Thyroid gland (tissue), 4 donors: ENCODE measurements at regions not wholly inside any gene's neighbourhood (a gene's known extent, or its start where the extent isn't known, plus 50 kb on each side); places are given as distances from the start of the nearest gene placed in this dataset.
"Not testable (repeated sequence)": the region's sequence is repeated elsewhere in the genome, so short reads cannot be mapped to it uniquely, and the experiment has no call there.

Experiments
- DNase-seq, 2 donors: peaks; one replicate each; pipeline ENCODE4 v3.0.0-alpha.2; 2019
- H3K27ac ChIP-seq, 3 donors: fragments of 200-600 bp; sonication (generic); 1 replicate in 2 of 3; 2 replicates in 1 of 3; pipeline ENCODE4 v1.5.1; 2016 to 2019; ENCODE audit warnings: mild to moderate bottlenecking in 1 of 3, moderate library complexity in 1 of 3
- H3K27me3 ChIP-seq: fragments of 200-600 bp; sonication (generic); one replicate; pipeline ENCODE4 v1.5.1; 2019
- H3K36me3 ChIP-seq, 2 donors: fragments of 200-600 bp; sonication (generic); one replicate each; pipeline ENCODE4 v1.5.1; 2016 to 2019
- H3K4me1 ChIP-seq, 2 donors: fragments of 200-600 bp; sonication (generic); one replicate each; pipeline ENCODE4 v1.5.1; 2017 to 2019
- H3K4me3 ChIP-seq, 3 donors: fragments of 200-600 bp; sonication (generic); replicated peaks in 1 of 3; 1 replicate in 2 of 3; 2 replicates in 1 of 3; pipeline ENCODE4 v1.5.1; 2016; ENCODE audit warnings: mild to moderate bottlenecking in 1 of 3
- H3K9me3 ChIP-seq: fragments of 200-600 bp; sonication (generic); one replicate; pipeline ENCODE4 v1.5.1; 2017
- POLR2A ChIP-seq, 2 donors: fragments of 450-650 bp; IDR thresholded peaks; one replicate each; pipeline ENCODE4 v1.6.1; 2017; ENCODE audit warnings: antibody characterized with exemption in 2 of 2, mild to moderate bottlenecking in 2 of 2, moderate library complexity in 1 of 2
- WGBS, 2 donors: methylation state at CpG; one replicate each; pipeline ENCODE4 v1.1.5; 2017; 5-methylcytosine and 5-hydroxymethylcytosine counted together
- intact Hi-C: fragments of 100-400 bp; cut with DNase I; formaldehyde crosslinking; loops from one replicate; pipeline ENCODE4 v1.15.1; 2023
- TF ChIP-seq, protein P1 (sequence below), 6 experiments: fragments of 200-600 bp in 3 of 6; fragments of 450-650 bp in 3 of 6; sonication (generic) in 3 of 6; IDR thresholded peaks; one replicate each; pipeline ENCODE4 v1.5.1; 2016 to 2019; ENCODE audit warnings: antibody characterized with exemption in 6 of 6, mild to moderate bottlenecking in 2 of 6, inconsistent platforms in 1 of 6, moderate library complexity in 1 of 6

DNA sequence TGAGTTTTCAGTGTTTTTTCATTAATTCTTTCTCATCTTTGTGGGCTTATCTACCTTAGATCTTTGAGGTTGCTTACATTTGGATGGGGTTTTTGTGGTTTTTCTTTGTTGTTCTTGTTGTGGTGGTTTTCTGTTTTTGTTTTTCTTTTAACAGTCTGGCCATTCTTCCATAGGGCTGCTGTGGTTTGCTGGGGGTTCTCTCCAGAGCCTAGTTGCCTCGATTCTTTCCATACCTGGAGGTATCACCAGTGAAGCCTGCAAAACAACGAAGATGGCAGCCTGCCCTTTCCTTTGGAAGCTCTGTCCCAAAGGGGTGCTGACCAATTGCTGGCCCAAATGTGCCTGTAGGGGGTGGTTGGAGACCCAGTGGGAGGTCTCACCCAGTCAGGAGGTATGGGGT lies 168.6 kb upstream of the CLNK start:
- Histone ChIP-seq H3K4me3 (no peak overlapping the region), H3K4me1 (no peaks in the 10 kb centered on the region), H3K36me3 (no peaks in the 10 kb centered on the region), H3K27me3 (no peaks in the 10 kb centered on the region), H3K9me3 (no peaks in the 10 kb centered on the region), H3K27ac (no peak overlapping the region)
- DNase-seq: no peak
- intact Hi-C loops: no loop called here
- WGBS, 2 donors: 84 to 85% methylated on average over 2 of the region's 2 CpGs
- TF ChIP-seq, protein P1, sequence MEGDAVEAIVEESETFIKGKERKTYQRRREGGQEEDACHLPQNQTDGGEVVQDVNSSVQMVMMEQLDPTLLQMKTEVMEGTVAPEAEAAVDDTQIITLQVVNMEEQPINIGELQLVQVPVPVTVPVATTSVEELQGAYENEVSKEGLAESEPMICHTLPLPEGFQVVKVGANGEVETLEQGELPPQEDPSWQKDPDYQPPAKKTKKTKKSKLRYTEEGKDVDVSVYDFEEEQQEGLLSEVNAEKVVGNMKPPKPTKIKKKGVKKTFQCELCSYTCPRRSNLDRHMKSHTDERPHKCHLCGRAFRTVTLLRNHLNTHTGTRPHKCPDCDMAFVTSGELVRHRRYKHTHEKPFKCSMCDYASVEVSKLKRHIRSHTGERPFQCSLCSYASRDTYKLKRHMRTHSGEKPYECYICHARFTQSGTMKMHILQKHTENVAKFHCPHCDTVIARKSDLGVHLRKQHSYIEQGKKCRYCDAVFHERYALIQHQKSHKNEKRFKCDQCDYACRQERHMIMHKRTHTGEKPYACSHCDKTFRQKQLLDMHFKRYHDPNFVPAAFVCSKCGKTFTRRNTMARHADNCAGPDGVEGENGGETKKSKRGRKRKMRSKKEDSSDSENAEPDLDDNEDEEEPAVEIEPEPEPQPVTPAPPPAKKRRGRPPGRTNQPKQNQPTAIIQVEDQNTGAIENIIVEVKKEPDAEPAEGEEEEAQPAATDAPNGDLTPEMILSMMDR (IDR thresholded peaks at IDR 0.05): no peak
- TF ChIP-seq POLR2A (IDR thresholded peaks at IDR 0.05): no peak

DNA sequence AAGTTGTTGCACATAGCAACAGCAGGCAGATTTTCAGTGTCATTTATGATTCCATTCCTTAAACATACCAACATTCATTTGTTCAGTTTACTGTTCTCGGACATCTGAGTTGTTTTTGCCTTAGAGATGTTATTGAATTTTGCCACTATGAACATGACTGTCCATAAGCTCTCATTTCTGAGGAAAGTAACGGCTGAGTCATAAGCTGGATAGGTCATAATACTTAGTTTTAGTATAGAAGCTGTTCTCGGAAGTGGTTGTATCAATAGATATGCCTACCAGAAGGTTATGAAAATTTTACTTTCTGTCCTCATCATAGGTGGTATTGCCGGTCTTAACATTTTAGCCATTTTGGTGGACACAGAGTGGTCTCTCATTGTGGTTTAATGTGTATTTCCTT lies 157.1 kb upstream of the CLNK start:
- intact Hi-C loops: no loop called here
- H3K4me1 ChIP-seq: no peaks in the 10 kb centered on the region
- TF ChIP-seq, protein P1 (IDR thresholded peaks at IDR 0.05): no peak
- no peak for TF ChIP-seq POLR2A (IDR thresholded peaks at IDR 0.05)
- no peak overlapping the region for H3K27ac ChIP-seq
- WGBS, 2 donors: 93 to 94% methylated on average over 4 of the region's 4 CpGs
- H3K4me3 ChIP-seq: no peak overlapping the region
- H3K27me3 ChIP-seq: no peaks in the 10 kb centered on the region
- H3K9me3 ChIP-seq: no peaks in the 10 kb centered on the region
- H3K36me3 ChIP-seq: no peaks in the 10 kb centered on the region
- no peak for DNase-seq

- no peaks in the 10 kb centered on the region for H3K9me3 ChIP-seq
- H3K36me3 ChIP-seq: no peaks in the 10 kb centered on the region
- no peaks in the 10 kb centered on the region for H3K27me3 ChIP-seq
- WGBS, 2 donors: 77 to 80% methylated on average over 3 of the region's 3 CpGs
- H3K4me3 ChIP-seq: no peak overlapping the region
- TF ChIP-seq, protein P1 (IDR thresholded peaks at IDR 0.05): no peak
- TF ChIP-seq POLR2A (IDR thresholded peaks at IDR 0.05): no peak
- no peak for DNase-seq
- H3K27ac ChIP-seq: no peak overlapping the region
- H3K4me1 ChIP-seq: no peaks in the 10 kb centered on the region
- intact Hi-C loops: no loop called here
These were observed 152.6 kb upstream of the CLNK start for GRCh38 chr4:10837151-10837550.

DNA sequence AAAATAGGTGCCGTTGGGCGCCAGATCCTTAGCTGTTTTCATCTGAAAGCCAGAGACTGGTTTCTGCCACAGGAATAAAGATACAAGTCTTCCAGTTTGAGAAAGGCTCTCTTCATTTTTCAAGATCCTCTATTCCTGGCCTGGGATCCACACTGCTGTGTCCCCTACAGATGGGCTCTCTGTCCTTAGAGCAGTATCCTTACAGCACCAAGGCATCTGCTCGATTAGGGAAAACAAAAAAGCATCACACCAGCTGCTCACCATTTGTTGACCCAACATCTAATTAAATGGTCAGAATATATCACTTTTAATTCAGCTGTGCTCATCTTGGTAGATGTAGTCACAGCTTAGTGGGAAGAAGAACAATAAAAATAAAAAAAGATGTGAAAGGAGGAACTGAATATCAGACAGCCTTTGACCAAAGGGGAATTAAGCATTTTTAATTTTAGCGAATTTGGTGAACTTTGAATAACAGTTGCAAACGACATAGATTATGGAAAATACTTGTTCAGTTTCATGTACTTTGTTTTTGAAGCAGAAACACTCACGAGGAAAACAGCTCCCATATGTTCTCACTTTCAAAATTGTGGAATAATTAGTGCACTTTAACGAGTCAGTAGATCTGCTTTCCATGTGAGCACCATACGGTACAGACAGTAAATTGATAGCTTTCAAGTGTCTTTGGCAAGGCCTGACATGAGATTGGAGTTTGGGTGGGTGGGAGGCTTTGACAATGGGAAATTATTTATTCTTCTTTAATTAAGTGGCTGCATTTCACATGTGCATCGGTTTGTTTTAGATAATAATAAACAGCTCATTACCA lies 148.4 kb upstream of the CLNK start:
- H3K4me1 ChIP-seq: no peaks in the 10 kb centered on the region
- DNase-seq: no peak
- H3K4me3 ChIP-seq: no peak overlapping the region
- H3K27me3 ChIP-seq: no peaks in the 10 kb centered on the region
- no peaks in the 10 kb centered on the region for H3K36me3 ChIP-seq
- H3K9me3 ChIP-seq: no peaks in the 10 kb centered on the region
- intact Hi-C loops: no loop called here
- TF ChIP-seq POLR2A (IDR thresholded peaks at IDR 0.05): no peak
- TF ChIP-seq, protein P1 (IDR thresholded peaks at IDR 0.05): no peak
- H3K27ac ChIP-seq: no peak overlapping the region
- 82 to 86% methylated on average over 9 of the region's 9 CpGs for WGBS, 2 donors

GRCh38 chr4:10831727-10832408 lies 147.3 kb upstream of the CLNK start:
- Histone ChIP-seq H3K9me3 (no peaks in the 10 kb centered on the region), H3K4me1 (no peaks in the 10 kb centered on the region), H3K27ac (no peak overlapping the region), H3K27me3 (no peaks in the 10 kb centered on the region), H3K4me3 (no peak overlapping the region), H3K36me3 (no peaks in the 10 kb centered on the region)
- 86 to 91% methylated on average over 2 of the region's 2 CpGs for WGBS, 2 donors
- no peak for DNase-seq
- intact Hi-C loops: no loop called here
- TF ChIP-seq POLR2A (IDR thresholded peaks at IDR 0.05): no peak
- TF ChIP-seq, protein P1 (IDR thresholded peaks at IDR 0.05): no peak

GRCh38 chr4:10828918-10829538 lies 144.5 kb upstream of the CLNK start:
- H3K27me3 ChIP-seq, H3K36me3 ChIP-seq, H3K4me1 ChIP-seq, intact Hi-C loops, H3K4me3 ChIP-seq, H3K27ac ChIP-seq, H3K9me3 ChIP-seq, DNase-seq: not testable (repeated sequence)
- WGBS, 2 donors: 97 to 98% methylated on average over 17 to 21 of the region's 21 CpGs
